Neuron (in vitro differentiated cells): ENCODE measurements at regions not wholly inside any gene's neighbourhood (a gene's known extent, or its start where the extent isn't known, plus 50 kb on each side); places are given as distances from the start of the nearest gene placed in this dataset.

Experiments
- H2AFZ ChIP-seq: one replicate; pipeline ENCODE4 v1.6.1; 2013; ENCODE audit warnings: low read depth, mild to moderate bottlenecking, inconsistent platforms, low read length, moderate library complexity
- H3K27me3 ChIP-seq: one replicate; pipeline ENCODE4 v1.6.1; 2013; ENCODE audit warnings: low read length; ENCODE audit not compliant: insufficient read depth
- H3K36me3 ChIP-seq: one replicate; pipeline ENCODE4 v1.6.1; 2013; ENCODE audit warnings: low read length; ENCODE audit not compliant: insufficient read depth
- H3K4me1 ChIP-seq: one replicate; pipeline ENCODE4 v1.6.1; 2013; ENCODE audit warnings: low read length; ENCODE audit not compliant: insufficient read depth
- H3K4me3 ChIP-seq: 2 replicates; pipeline ENCODE4 v1.5.1; 2013; ENCODE audit warnings: mild to moderate bottlenecking, low read length, moderate library complexity
- H3K9me3 ChIP-seq: one replicate; pipeline ENCODE4 v1.6.1; 2013; ENCODE audit warnings: low read length

GRCh38 chr5:96609369-96609768 is 52.8 kb upstream of the CAST start:
- peaks cover 8% of the 10 kb centered on the region for H3K27me3 ChIP-seq
- no peak overlapping the region for H3K4me3 ChIP-seq
- no peaks in the 10 kb centered on the region for H3K36me3 ChIP-seq
- H3K4me1 ChIP-seq = peaks cover 3% of the 10 kb centered on the region
- H2AFZ ChIP-seq = no peak overlapping the region
- no peaks in the 10 kb centered on the region for H3K9me3 ChIP-seq

- no peaks in the 10 kb centered on the region for H3K9me3 ChIP-seq
- no peak overlapping the region for H2AFZ ChIP-seq
- H3K27me3 ChIP-seq = no peaks in the 10 kb centered on the region
- H3K36me3 ChIP-seq = no peaks in the 10 kb centered on the region
- peaks cover 4% of the 10 kb centered on the region for H3K4me1 ChIP-seq
- H3K4me3 ChIP-seq = no peak overlapping the region
Observed at GRCh38 chr5:96610747-96611146, 51.4 kb upstream of the CAST start.

- Histone ChIP-seq H2AFZ (no peak overlapping the region), H3K4me3 (no peak overlapping the region), H3K9me3 (no peaks in the 10 kb centered on the region), H3K36me3 (no peaks in the 10 kb centered on the region), H3K4me1 (peaks cover 4% of the 10 kb centered on the region), H3K27me3 (no peaks in the 10 kb centered on the region)
Observed at GRCh38 chr5:96611946-96612345, 50.2 kb upstream of the CAST start.
